ENCODE measurements at regions not wholly inside any gene's neighbourhood (a gene's known extent, or its start where the extent isn't known, plus 50 kb on each side); places are given as distances from the start of the nearest gene placed in this dataset.

DNA sequence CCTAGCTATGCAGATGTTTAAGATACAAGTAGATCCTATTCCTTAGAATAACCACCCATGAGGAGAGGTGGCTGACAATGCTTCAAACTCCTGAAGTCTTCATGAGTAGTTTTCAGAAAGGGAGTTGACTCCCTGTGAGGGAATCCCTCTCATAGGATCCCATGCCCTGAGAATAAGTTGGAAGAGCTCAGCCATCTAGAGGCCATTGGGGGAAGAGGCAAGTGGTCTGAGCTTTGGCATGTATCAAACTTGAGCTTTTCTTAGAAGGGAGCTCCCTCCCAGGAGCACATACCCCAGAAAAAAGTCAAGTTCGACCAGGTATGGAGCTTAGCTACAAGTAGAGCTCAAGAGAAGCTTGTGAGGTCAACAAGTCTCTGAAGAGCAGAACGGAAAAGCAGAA lies 165.7 kb upstream of the RBM19 start:
- TF ChIP-seq CTCF (conservative IDR thresholded peaks at IDR 0.05; ENCODE audit: low read length) (peak; percentile 28; the same call in 1 of the 2 replicates), EZH2phosphoT487 (IDR thresholded peaks at IDR 0.05; ENCODE audit: borderline replicate concordance, low read depth, low read length) (no peak)

All from OCI-LY7 (cell line).